Vagina (tissue), 2 donors: ENCODE measurements at regions not wholly inside any gene's neighbourhood (a gene's known extent, or its start where the extent isn't known, plus 50 kb on each side); places are given as distances from the start of the nearest gene placed in this dataset.

Source experiments
- CTCF ChIP-seq, 3 experiments: fragments of 450-650 bp in 2 of 3; fragments of 200-600 bp in 1 of 3; sonication (generic) in 1 of 3; IDR thresholded peaks; one replicate each; pipeline ENCODE4 v1.5.1; 2017 to 2019; ENCODE audit warnings: antibody characterized with exemption in 3 of 3, mild to moderate bottlenecking in 2 of 3, moderate library complexity in 2 of 3
- POLR2A ChIP-seq, 2 donors: fragments of 450-650 bp; IDR thresholded peaks; one replicate each; pipeline ENCODE4 v1.6.1; 2017; ENCODE audit warnings: antibody characterized with exemption in 2 of 2, mild to moderate bottlenecking in 2 of 2, moderate library complexity in 2 of 2
- POLR2AphosphoS5 ChIP-seq, 2 donors: sonication (generic); formaldehyde crosslinking; IDR thresholded peaks; one replicate each; pipeline ENCODE4 v1.9.0; 2017; ENCODE audit warnings: antibody characterized with exemption in 2 of 2, mild to moderate bottlenecking in 2 of 2, low read depth in 1 of 2; ENCODE audit not compliant: insufficient read depth in 1 of 2

- TF ChIP-seq POLR2A (IDR thresholded peaks at IDR 0.05), result no peak
- TF ChIP-seq CTCF (IDR thresholded peaks at IDR 0.05), result no peak
- TF ChIP-seq POLR2AphosphoS5 (IDR thresholded peaks at IDR 0.05; ENCODE audit: insufficient read depth in 1 of 2, low read depth in 1 of 2), result no peak
These were observed 1821.6 kb upstream of the C9orf72 start for GRCh38 chr9:29394855-29395254.
